ENCODE measurements at regions not wholly inside any gene's neighbourhood (a gene's known extent, or its start where the extent isn't known, plus 50 kb on each side); places are given as distances from the start of the nearest gene placed in this dataset.
"Not testable (repeated sequence)": the region's sequence is repeated elsewhere in the genome, so short reads cannot be mapped to it uniquely, and the experiment has no call there.

DNA sequence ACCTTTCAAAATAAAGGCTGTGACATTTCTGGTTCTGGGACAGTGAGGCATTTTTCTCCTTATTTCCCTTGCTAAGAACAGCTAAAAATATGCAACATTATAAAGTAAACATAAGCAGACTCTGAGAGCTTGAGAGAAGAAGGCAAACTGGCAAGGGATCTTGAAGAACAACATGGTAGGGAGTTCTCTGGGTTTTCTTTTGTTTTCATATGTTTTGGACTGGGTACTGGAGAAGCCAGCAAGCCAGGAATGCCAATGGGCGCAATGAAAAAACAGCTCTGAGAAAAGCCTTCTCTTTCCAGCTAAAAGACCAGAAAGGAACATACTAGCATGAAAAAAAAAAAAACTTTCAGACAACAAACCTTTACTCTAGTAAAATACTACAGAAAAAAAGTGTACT is 351.4 kb upstream of the HS6ST1 start:
- no peak for DNase-seq

- DNase-seq, result not testable (repeated sequence)
Measured at GRCh38 chr2:128671981-128672757, 353.5 kb upstream of the HS6ST1 start.

GRCh38 chr2:128679680-128680079 is 361.0 kb upstream of the HS6ST1 start:
- DNase-seq, result not testable (repeated sequence)

DNA sequence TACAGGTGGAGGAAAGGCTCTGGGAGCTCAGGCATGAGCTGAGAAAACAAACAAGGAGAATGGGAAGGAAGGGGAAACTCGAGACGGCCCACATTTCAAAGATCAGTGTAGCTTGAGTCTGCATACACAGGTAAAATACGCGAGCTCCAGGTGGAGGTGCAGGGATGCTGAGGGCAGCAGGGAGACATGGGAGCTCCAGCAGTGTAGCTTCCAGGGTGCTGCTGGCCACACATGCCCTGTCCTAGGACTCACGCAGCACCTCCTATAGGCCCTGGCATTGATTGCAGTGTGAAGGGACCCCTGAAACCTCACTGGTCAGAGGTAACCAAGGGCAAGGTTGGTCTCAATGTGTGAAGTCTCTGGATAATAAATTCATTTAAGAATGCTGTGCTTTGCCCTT is 362.8 kb upstream of the HS6ST1 start:
- no peak for DNase-seq

DNA sequence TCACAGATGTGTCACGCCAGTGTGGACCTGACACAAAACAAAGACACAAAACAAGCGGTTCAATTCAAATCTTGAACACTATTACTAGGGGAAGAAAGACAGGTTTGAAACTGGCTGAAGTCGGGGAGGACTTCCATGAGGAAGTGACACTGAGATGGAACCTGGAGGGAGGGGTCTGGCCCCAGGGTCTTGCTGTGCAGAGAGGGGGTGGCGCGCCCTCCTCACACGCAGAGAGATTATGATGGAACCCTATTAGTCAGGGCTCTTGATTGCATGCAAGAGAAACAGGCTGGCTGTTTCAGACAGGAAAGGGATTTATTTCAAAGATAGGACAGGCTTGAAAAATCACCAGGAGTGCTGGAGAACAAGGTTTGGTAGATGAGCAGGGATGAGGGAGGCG is 363.6 kb upstream of the HS6ST1 start:
- DNase-seq, result no peak

- no peak for DNase-seq
Measured at GRCh38 chr2:128682729-128683284, 364.1 kb upstream of the HS6ST1 start.

GRCh38 chr2:128684523-128684922 is 365.9 kb upstream of the HS6ST1 start:
- DNase-seq, result no peak

GRCh38 chr2:128685841-128686496 is 367.3 kb upstream of the HS6ST1 start:
- no peak for DNase-seq

- peak; percentile 70 for DNase-seq
Measured at GRCh38 chr2:128686497-128686859, 367.8 kb upstream of the HS6ST1 start.

- no peak for DNase-seq
Measured at GRCh38 chr2:128686881-128687555, 368.4 kb upstream of the HS6ST1 start.

GRCh38 chr2:128687565-128687964 is 368.9 kb upstream of the HS6ST1 start:
- no peak for DNase-seq

GRCh38 chr2:128689971-128690370 is 371.3 kb upstream of the HS6ST1 start:
- no peak for DNase-seq

DNA sequence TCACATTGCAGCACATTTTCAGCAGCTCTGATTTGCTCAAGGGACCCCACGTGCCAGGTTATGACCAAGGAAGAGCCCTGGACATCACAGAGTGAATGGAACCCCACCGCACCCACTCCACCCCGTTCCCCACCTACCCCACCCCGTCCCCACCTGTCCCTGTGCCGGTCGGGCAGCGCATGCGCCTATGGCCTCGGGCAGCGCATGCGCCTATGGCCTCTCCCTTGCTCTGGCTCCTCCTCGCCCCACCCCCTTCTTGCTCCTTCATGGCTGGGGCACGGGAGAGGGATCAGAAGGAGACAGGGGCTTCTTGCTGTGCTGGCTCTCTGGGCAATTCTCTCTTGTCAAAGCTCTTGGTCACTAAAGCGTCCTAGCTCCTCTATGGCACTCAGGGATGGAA is 371.8 kb upstream of the HS6ST1 start:
- DNase-seq, result no peak

DNA sequence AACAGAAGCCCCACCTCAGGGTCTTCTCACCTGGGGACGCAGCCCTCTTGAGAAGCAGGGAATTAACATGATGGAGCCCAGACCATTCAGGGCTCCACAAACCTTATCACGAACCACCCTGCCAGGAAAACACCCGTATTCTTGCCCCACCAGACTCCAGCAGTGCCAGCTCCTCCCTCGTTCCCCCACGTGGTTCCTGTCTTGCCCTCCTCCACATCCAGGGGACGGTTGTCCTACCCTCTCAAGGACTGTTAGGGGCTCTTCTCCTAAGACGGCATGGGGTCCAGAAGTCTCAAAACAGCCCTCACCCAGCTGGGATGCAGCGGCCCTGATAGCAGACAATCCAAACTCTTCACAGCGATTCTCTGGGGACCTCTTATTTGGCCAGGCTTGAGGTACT is 372.2 kb upstream of the HS6ST1 start:
- no peak for DNase-seq

DNA sequence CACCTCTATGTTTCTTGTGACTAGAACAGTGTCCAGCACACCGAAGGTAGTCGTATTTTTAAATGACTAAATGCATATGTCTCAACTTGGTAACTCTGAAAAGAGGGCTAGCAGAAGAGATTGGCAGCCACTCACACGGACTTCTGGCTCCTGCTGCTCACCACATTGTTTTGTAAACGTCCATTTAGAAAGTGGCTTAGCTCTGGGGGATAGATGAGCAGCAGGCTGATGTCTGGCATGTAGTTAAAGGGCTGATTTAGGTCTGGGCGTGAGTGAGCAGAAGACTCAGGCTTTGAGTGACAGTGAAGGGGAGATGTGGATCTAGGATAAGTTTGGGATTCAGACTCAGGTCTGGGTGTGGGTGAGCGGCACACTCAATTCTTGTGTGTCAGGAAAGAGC is 372.9 kb upstream of the HS6ST1 start:
- no peak for DNase-seq

GRCh38 chr2:128692895-128693742 is 374.5 kb upstream of the HS6ST1 start:
- no peak for DNase-seq

- no peak for DNase-seq
Measured at GRCh38 chr2:128693743-128694029, 375.0 kb upstream of the HS6ST1 start.

GRCh38 chr2:128695646-128696220 is 377.1 kb upstream of the HS6ST1 start:
- DNase-seq, result no peak

- no peak for DNase-seq
Measured at GRCh38 chr2:128696421-128696820, 377.8 kb upstream of the HS6ST1 start.

DNA sequence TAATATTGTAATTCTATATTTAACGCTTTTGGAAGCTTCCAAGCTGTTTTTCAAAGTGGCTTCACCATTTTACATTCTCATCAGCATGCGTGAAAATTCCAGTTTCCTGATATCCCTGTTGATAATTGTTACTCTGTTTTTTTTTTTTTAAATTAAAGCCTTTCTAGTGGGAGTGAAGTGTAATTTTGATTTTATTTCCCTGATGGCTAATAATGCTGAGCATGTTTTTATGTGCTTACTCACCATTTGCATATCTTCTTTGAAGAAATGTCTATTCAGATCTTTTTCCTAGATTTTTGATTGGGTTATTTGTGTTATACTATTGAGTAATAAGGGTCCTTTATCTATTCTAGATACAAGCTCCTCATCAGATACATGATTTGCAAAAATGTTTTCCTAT is 382.8 kb upstream of the HS6ST1 start:
- no peak for DNase-seq

DNA sequence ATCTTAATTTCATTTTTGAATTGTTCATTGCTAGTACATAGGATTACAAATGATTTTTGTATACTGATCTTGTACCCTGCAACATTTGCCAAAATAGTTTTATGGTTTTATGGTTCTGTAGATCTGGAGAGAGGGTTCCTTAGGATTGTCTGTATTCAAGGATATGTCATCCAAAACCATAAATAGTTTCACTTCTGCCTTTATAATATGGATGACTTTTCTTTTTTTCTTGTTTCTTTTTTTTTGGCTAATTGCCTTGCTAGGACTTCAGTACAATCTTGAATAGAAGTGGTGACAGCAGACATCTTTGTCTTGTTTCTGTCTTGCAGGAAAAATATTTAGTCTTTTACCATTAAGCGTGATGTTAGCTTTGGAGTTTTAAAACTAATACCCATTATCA is 383.9 kb upstream of the HS6ST1 start:
- no peak for DNase-seq

DNA sequence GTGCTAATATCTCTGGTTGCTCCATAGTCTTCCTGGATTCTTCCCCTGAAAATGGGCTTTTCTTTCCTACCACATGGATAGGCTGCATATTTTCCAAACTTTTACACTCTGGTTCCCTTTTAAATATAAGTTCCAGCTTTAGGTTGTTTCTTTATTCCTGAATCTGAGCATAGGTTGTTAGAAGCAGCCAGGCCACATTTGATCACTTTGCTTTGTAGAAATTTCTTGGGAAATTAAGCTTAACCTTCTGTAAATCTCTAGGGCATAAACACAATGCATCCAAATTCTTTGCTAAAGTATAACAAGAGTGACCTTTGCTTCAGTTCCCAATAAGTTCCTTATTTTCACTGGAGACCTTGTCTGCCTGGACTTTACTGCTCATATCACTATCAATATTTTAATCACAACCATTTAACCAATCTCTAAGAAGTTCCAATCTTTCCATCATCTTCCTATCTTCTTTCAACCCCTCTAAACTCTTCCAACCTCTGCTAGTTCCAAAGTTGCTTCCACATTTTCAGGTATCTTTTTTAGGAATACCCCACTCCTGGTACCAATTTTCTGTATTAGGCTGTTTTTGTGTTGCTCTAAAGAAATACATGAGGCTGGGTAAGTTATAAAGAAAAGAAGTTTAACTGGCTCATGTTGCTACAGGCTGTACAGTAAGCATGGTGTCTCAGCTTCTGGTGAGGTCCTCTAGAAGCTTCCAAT is 389.6 kb upstream of the HS6ST1 start:
- no peak for DNase-seq

All from GDM1 (cell line).